ENCODE measurements at regions not wholly inside any gene's neighbourhood (a gene's known extent, or its start where the extent isn't known, plus 50 kb on each side); places are given as distances from the start of the nearest gene placed in this dataset.

- no peak for TF ChIP-seq CTCF (IDR thresholded peaks at IDR 0.05; ENCODE audit: insufficient read depth, missing control alignments)
- no peak for FAIRE-seq
Measured at GRCh38 chr7:131616487-131617200, 60.2 kb upstream of the PODXL start.

GRCh38 chr7:131613909-131614308 lies 57.5 kb upstream of the PODXL start:
- no peak for FAIRE-seq
- no peak for DNase-seq (ENCODE audit: insufficient read length, low spot score)
- TF ChIP-seq CTCF (IDR thresholded peaks at IDR 0.05; ENCODE audit: insufficient read depth, missing control alignments): no peak

More at GRCh38 chr7:131616487-131617200, 60.2 kb upstream of the PODXL start:
- DNase-seq (ENCODE audit: insufficient read length, low spot score): no peak

- no peak for FAIRE-seq
- DNase-seq (ENCODE audit: insufficient read length, low spot score): no peak
- TF ChIP-seq CTCF (IDR thresholded peaks at IDR 0.05; ENCODE audit: insufficient read depth, missing control alignments): no peak
Measured at GRCh38 chr7:131610007-131610406, 53.6 kb upstream of the PODXL start.

- TF ChIP-seq CTCF (IDR thresholded peaks at IDR 0.05; ENCODE audit: insufficient read depth, missing control alignments): no peak
- DNase-seq (ENCODE audit: insufficient read length, low spot score) (no peak), FAIRE-seq (no peak)
Measured at GRCh38 chr7:131608116-131608500, 51.7 kb upstream of the PODXL start.

GRCh38 chr7:131607291-131608115 lies 51.1 kb upstream of the PODXL start:
- FAIRE-seq: no peak
- DNase-seq (ENCODE audit: insufficient read length, low spot score): no peak
- no peak for TF ChIP-seq CTCF (IDR thresholded peaks at IDR 0.05; ENCODE audit: insufficient read depth, missing control alignments)

GRCh38 chr7:131606346-131607290 lies 50.2 kb upstream of the PODXL start:
- DNase-seq (ENCODE audit: insufficient read length, low spot score): no peak
- no peak for TF ChIP-seq CTCF (IDR thresholded peaks at IDR 0.05; ENCODE audit: insufficient read depth, missing control alignments)
- FAIRE-seq: no peak
